BLaER1 (cell line): ENCODE measurements at regions not wholly inside any gene's neighbourhood (a gene's known extent, or its start where the extent isn't known, plus 50 kb on each side); places are given as distances from the start of the nearest gene placed in this dataset.

Experiments
- H3K27ac ChIP-seq: shearing (Covaris generic); formaldehyde crosslinking; 2 replicates; pipeline ENCODE4 v1.8.1; 2022
- H3K27me3 ChIP-seq: shearing (Covaris generic); formaldehyde crosslinking; 2 replicates; pipeline ENCODE4 v1.8.1; 2022
- H3K36me3 ChIP-seq: shearing (Covaris generic); formaldehyde crosslinking; 2 replicates; pipeline ENCODE4 v1.8.1; 2022
- H3K4me1 ChIP-seq: shearing (Covaris generic); formaldehyde crosslinking; 2 replicates; pipeline ENCODE4 v1.8.1; 2022
- H3K4me2 ChIP-seq: shearing (Covaris generic); formaldehyde crosslinking; 2 replicates; pipeline ENCODE4 v1.8.1; 2022
- H3K4me3 ChIP-seq: shearing (Covaris generic); formaldehyde crosslinking; 2 replicates; pipeline ENCODE4 v1.8.1; 2022
- H3K9ac ChIP-seq: shearing (Covaris generic); formaldehyde crosslinking; 2 replicates; pipeline ENCODE4 v1.8.1; 2022
- H3K9me3 ChIP-seq: shearing (Covaris generic); formaldehyde crosslinking; 2 replicates; pipeline ENCODE4 v1.8.1; 2022
- H4K20me1 ChIP-seq: shearing (Covaris generic); formaldehyde crosslinking; 2 replicates; pipeline ENCODE4 v1.8.1; 2022
- Cebpa-rat ChIP-seq: shearing (Covaris generic); IDR thresholded peaks from 2 replicates; pipeline ENCODE4 v1.8.1; 2022

GRCh38 chr9:23379842-23380241 lies 446.2 kb downstream of the ELAVL2 start:
- H4K20me1 ChIP-seq: no peaks in the 10 kb centered on the region
- no peaks in the 10 kb centered on the region for H3K9me3 ChIP-seq
- H3K4me2 ChIP-seq: no peak overlapping the region
- TF ChIP-seq Cebpa-rat: no peak
- no peak overlapping the region for H3K9ac ChIP-seq
- no peaks in the 10 kb centered on the region for H3K27me3 ChIP-seq
- no peak overlapping the region for H3K4me3 ChIP-seq
- no peak overlapping the region for H3K27ac ChIP-seq
- no peaks in the 10 kb centered on the region for H3K4me1 ChIP-seq
- H3K36me3 ChIP-seq: no peaks in the 10 kb centered on the region

GRCh38 chr9:23380821-23381220 lies 445.2 kb downstream of the ELAVL2 start:
- H3K4me2 ChIP-seq: no peak overlapping the region
- no peaks in the 10 kb centered on the region for H3K4me1 ChIP-seq

GRCh38 chr9:23382418-23382817 lies 443.6 kb downstream of the ELAVL2 start:
- no peaks in the 10 kb centered on the region for H3K9me3 ChIP-seq
- no peak overlapping the region for H3K4me3 ChIP-seq

More at GRCh38 chr9:23380821-23381220, 445.2 kb downstream of the ELAVL2 start:
- H3K27me3 ChIP-seq: no peaks in the 10 kb centered on the region
- no peak overlapping the region for H3K4me3 ChIP-seq
- no peaks in the 10 kb centered on the region for H3K36me3 ChIP-seq
- no peak for TF ChIP-seq Cebpa-rat
- H3K9me3 ChIP-seq: no peaks in the 10 kb centered on the region
- no peak overlapping the region for H3K9ac ChIP-seq
- H3K27ac ChIP-seq: no peak overlapping the region
- H4K20me1 ChIP-seq: no peaks in the 10 kb centered on the region

GRCh38 chr9:23394189-23394588 lies 431.9 kb downstream of the ELAVL2 start:
- H3K27me3 ChIP-seq: no peaks in the 10 kb centered on the region
- H4K20me1 ChIP-seq: no peaks in the 10 kb centered on the region
- H3K9ac ChIP-seq: no peak overlapping the region
- H3K9me3 ChIP-seq: no peaks in the 10 kb centered on the region
- H3K27ac ChIP-seq: no peak overlapping the region
- H3K4me1 ChIP-seq: no peaks in the 10 kb centered on the region
- no peak for TF ChIP-seq Cebpa-rat
- H3K4me2 ChIP-seq: no peak overlapping the region
- H3K4me3 ChIP-seq: no peak overlapping the region
- H3K36me3 ChIP-seq: no peaks in the 10 kb centered on the region

More at GRCh38 chr9:23382418-23382817, 443.6 kb downstream of the ELAVL2 start:
- no peak for TF ChIP-seq Cebpa-rat
- Histone ChIP-seq H3K36me3 (no peaks in the 10 kb centered on the region), H3K27ac (no peak overlapping the region), H3K4me2 (no peak overlapping the region), H4K20me1 (no peaks in the 10 kb centered on the region), H3K27me3 (no peaks in the 10 kb centered on the region), H3K4me1 (no peaks in the 10 kb centered on the region), H3K9ac (no peak overlapping the region)

GRCh38 chr9:23408874-23409273 lies 417.2 kb downstream of the ELAVL2 start:
- no peak for TF ChIP-seq Cebpa-rat
- H3K4me1 ChIP-seq: no peaks in the 10 kb centered on the region

GRCh38 chr9:23412046-23412445 lies 414.0 kb downstream of the ELAVL2 start:
- Histone ChIP-seq H3K36me3 (no peaks in the 10 kb centered on the region), H3K4me3 (no peak overlapping the region), H3K9me3 (no peaks in the 10 kb centered on the region), H3K27ac (no peak overlapping the region), H3K9ac (no peak overlapping the region), H3K4me1 (no peaks in the 10 kb centered on the region), H3K27me3 (no peaks in the 10 kb centered on the region), H4K20me1 (no peaks in the 10 kb centered on the region), H3K4me2 (no peak overlapping the region)
- no peak for TF ChIP-seq Cebpa-rat

More at GRCh38 chr9:23408874-23409273, 417.2 kb downstream of the ELAVL2 start:
- Histone ChIP-seq H3K4me3 (no peak overlapping the region), H3K9me3 (no peaks in the 10 kb centered on the region), H3K4me2 (no peak overlapping the region), H3K27ac (no peak overlapping the region), H4K20me1 (no peaks in the 10 kb centered on the region), H3K9ac (no peak overlapping the region), H3K36me3 (no peaks in the 10 kb centered on the region), H3K27me3 (no peaks in the 10 kb centered on the region)

GRCh38 chr9:23412458-23412857 lies 413.6 kb downstream of the ELAVL2 start:
- Histone ChIP-seq H3K27me3 (no peaks in the 10 kb centered on the region), H3K4me3 (no peak overlapping the region), H3K36me3 (no peaks in the 10 kb centered on the region), H3K9me3 (no peaks in the 10 kb centered on the region), H4K20me1 (no peaks in the 10 kb centered on the region), H3K4me2 (no peak overlapping the region), H3K27ac (no peak overlapping the region), H3K4me1 (no peaks in the 10 kb centered on the region), H3K9ac (no peak overlapping the region)
- TF ChIP-seq Cebpa-rat: no peak

- Histone ChIP-seq H3K4me3 (no peak overlapping the region), H3K4me1 (no peaks in the 10 kb centered on the region), H3K9ac (no peak overlapping the region), H3K27ac (no peak overlapping the region), H3K36me3 (no peaks in the 10 kb centered on the region), H3K27me3 (no peaks in the 10 kb centered on the region), H4K20me1 (no peaks in the 10 kb centered on the region), H3K4me2 (no peak overlapping the region), H3K9me3 (no peaks in the 10 kb centered on the region)
- no peak for TF ChIP-seq Cebpa-rat
Observed at GRCh38 chr9:23413541-23413940, 412.5 kb downstream of the ELAVL2 start.

GRCh38 chr9:23423999-23424398 lies 402.0 kb downstream of the ELAVL2 start:
- no peaks in the 10 kb centered on the region for H4K20me1 ChIP-seq
- no peak overlapping the region for H3K4me2 ChIP-seq
- H3K4me3 ChIP-seq: no peak overlapping the region
- no peak overlapping the region for H3K27ac ChIP-seq
- H3K9me3 ChIP-seq: no peaks in the 10 kb centered on the region
- no peaks in the 10 kb centered on the region for H3K36me3 ChIP-seq
- no peaks in the 10 kb centered on the region for H3K27me3 ChIP-seq
- TF ChIP-seq Cebpa-rat: no peak
- no peak overlapping the region for H3K9ac ChIP-seq
- no peaks in the 10 kb centered on the region for H3K4me1 ChIP-seq

GRCh38 chr9:23426144-23426543 lies 399.9 kb downstream of the ELAVL2 start:
- Histone ChIP-seq H3K4me1 (no peaks in the 10 kb centered on the region), H3K36me3 (no peaks in the 10 kb centered on the region), H3K27me3 (no peaks in the 10 kb centered on the region), H3K9ac (no peak overlapping the region), H3K4me2 (no peak overlapping the region), H3K27ac (no peak overlapping the region), H3K4me3 (no peak overlapping the region), H4K20me1 (no peaks in the 10 kb centered on the region), H3K9me3 (no peaks in the 10 kb centered on the region)
- no peak for TF ChIP-seq Cebpa-rat

GRCh38 chr9:23431459-23431858 lies 394.6 kb downstream of the ELAVL2 start:
- no peaks in the 10 kb centered on the region for H3K27me3 ChIP-seq

More at GRCh38 chr9:23431459-23431858, 394.6 kb downstream of the ELAVL2 start:
- Histone ChIP-seq H4K20me1 (no peaks in the 10 kb centered on the region), H3K9me3 (no peaks in the 10 kb centered on the region), H3K36me3 (no peaks in the 10 kb centered on the region), H3K4me3 (no peak overlapping the region), H3K27ac (no peak overlapping the region), H3K9ac (no peak overlapping the region), H3K4me2 (no peak overlapping the region), H3K4me1 (no peaks in the 10 kb centered on the region)
- no peak for TF ChIP-seq Cebpa-rat
